NCI-H1417 (cell line): ENCODE measurements at regions not wholly inside any gene's neighbourhood (a gene's known extent, or its start where the extent isn't known, plus 50 kb on each side); places are given as distances from the start of the nearest gene placed in this dataset.
A peak's percentile ranks its signal among the peaks of the same experiment; 100 is the strongest.

Experiments
- DNase-seq, 3 experiments: peaks; one replicate each; lab custom pipeline; 2025; lab: John Stamatoyannopoulos, UW

DNA sequence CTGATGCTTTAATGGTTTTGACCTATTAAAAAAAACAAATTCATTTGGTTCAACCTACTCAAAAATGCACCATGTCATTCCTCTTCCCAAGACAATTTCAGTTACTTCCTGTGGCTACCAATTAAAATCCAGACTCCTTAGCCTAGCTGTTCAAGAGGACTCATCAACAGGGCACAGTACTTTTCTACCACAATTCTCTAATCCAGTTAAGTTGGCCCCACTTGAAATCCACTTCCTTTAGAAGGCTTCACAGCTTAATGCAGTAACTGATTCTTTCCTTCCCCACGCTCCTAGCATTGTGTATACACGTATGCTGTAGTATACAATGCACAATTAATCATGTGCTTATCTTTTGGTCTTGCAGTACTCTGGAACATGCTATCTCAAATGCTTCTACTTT lies 129.8 kb downstream of the UGT8 start:
- no peak for DNase-seq

DNA sequence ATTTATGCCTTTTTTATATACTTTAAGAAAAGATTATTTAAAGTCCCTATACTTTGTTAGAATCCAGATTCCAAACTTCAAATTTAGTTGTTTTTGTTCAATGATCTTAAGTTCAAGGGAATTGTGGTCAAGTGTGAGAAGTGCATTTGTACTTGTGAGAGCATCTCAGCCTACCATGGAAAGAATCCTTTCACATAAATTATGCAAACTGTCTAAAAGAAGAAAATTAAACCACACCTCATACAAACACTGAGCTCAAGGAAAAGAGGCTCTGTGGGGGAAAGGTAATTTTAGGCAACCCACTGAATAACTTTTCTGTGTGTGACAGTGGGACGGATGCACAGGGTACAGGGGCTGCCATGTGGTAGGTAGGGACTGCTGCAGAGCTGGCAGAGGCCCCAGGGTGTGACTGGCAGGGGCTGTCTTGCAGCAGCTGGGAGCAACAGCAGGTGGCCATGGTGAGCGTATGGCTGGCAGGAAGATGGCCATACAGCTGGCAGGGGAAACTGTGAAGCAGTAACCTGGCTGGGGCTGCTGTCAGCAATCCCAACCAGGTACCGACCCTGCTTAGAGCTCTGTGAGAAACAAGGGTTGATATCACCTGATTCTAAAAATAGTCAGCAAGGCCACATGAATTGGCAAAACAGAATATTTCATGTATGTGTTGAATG lies 130.6 kb downstream of the UGT8 start:
- DNase-seq, result peak in 2 of 3 experiments; percentile 19 to 36

GRCh38 chr4:114734594-114734993 lies 136.0 kb downstream of the UGT8 start:
- no peak for DNase-seq

- DNase-seq, result no peak
These were observed 154.0 kb downstream of the UGT8 start for GRCh38 chr4:114752391-114753165.

DNA sequence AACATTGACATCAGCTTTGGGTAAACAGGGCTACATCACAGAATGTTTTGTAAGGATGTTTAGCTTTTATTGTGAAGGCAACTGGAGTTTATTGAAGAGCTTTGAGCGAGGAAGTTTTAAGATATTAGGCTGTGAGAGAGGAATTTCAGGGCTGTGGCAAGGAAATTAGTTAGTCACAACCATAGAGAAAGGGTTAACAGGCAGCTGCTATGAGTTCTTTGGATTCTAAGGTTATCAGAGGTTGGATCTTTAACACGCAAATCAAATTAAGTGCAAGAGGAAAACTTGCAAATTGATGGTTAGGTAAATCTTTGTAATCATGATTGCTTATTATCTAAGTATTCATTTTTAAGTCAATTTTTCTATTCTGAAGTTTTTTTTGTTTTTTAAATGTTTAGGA lies 156.0 kb downstream of the UGT8 start:
- no peak for DNase-seq

- DNase-seq, result no peak
These were observed 159.5 kb downstream of the UGT8 start for GRCh38 chr4:114758066-114758465.

DNA sequence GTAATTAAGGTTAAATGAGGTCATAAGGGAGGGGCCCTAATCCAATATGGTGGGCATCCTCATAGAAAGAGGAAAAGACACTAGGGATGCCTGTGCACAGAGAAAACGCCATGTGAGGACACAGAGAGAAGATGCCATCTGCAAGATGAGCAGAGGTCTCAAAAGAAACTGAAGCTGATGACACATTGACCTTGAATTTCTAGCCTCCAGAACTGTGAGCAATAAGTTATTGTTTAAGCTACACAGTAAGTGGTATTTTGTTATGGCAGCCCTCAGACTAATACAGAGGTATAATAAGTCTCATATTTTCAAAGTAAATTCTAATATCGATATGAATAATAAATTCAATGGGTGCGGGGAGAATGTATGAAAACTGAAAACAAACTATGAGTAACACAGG lies 169.9 kb downstream of the UGT8 start:
- DNase-seq, result no peak

- no peak for DNase-seq
These were observed 172.0 kb downstream of the UGT8 start for GRCh38 chr4:114770624-114771023.

DNA sequence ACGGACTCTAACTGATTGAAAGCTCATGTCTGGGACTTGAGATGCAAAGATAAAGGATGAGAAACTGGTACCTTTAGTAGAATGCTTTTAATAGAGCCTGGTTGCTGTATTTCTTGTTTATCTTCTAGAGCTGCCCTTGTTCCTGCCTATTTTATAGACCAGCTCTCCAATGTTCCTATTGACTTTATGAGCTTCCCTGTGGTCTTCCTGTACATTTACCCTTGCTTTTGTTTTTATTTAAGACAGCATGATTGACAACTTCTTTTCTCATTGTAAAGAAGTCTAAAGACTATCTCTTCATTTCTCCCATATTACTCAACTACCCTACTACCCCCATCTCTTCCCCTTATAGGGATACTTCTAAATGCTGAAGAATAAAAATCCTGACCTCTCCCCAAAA lies 174.7 kb downstream of the UGT8 start:
- peak in 1 of 3 experiments; percentile 34 for DNase-seq
